Right lobe of liver (tissue), 4 donors: ENCODE measurements at regions not wholly inside any gene's neighbourhood (a gene's known extent, or its start where the extent isn't known, plus 50 kb on each side); places are given as distances from the start of the nearest gene placed in this dataset.

Source experiments
- POLR2A ChIP-seq: fragments of 450-650 bp; IDR thresholded peaks from one replicate; pipeline ENCODE4 v1.6.1; 2017; ENCODE audit warnings: antibody characterized with exemption, mild to moderate bottlenecking
- TF ChIP-seq, protein P1 (sequence below), 4 donors: fragments of 200-600 bp in 3 of 4; fragments of 450-650 bp in 1 of 4; IDR thresholded peaks; one replicate each; pipeline versions ENCODE4 v1.5.1 to v1.8.0; 2016 to 2022; ENCODE audit warnings: antibody characterized with exemption in 4 of 4, mild to moderate bottlenecking in 2 of 4
- donor health status: DM: no; HTN: no; CAD: no.
- donor health status: DM: no; HTN: no; CAD: no.
- donor health status: DM: no; HTN: yes; CAD: no.

DNA sequence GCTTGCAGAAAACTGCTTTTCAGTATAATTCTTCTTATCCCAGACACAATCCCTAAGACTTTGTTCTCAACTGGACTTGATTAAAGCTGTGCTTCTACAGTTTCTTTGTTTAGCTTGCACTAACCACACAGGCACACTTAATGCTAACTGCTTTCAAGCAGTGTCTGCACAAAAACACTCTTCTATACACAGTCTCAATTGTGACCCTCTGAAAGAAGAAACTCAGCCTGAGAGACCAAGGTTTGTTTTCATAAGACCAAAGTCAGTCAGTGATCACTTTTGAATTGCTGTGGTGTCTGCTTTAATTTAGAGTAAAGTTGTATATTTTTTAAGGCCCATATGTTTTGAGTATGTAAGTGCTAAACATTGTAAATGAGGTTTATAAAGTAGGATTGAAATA, 431.2 kb downstream of the KCTD12 start:
- TF ChIP-seq, protein P1, sequence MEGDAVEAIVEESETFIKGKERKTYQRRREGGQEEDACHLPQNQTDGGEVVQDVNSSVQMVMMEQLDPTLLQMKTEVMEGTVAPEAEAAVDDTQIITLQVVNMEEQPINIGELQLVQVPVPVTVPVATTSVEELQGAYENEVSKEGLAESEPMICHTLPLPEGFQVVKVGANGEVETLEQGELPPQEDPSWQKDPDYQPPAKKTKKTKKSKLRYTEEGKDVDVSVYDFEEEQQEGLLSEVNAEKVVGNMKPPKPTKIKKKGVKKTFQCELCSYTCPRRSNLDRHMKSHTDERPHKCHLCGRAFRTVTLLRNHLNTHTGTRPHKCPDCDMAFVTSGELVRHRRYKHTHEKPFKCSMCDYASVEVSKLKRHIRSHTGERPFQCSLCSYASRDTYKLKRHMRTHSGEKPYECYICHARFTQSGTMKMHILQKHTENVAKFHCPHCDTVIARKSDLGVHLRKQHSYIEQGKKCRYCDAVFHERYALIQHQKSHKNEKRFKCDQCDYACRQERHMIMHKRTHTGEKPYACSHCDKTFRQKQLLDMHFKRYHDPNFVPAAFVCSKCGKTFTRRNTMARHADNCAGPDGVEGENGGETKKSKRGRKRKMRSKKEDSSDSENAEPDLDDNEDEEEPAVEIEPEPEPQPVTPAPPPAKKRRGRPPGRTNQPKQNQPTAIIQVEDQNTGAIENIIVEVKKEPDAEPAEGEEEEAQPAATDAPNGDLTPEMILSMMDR (IDR thresholded peaks at IDR 0.05): no peak
- no peak for TF ChIP-seq POLR2A
